SK-N-SH treated with all-trans-retinoic acid at 6 μM for 48 hours (cell line): ENCODE measurements at regions not wholly inside any gene's neighbourhood (a gene's known extent, or its start where the extent isn't known, plus 50 kb on each side); places are given as distances from the start of the nearest gene placed in this dataset.

Experiments
- POU6F1 ChIP-seq: fragments of 250-450 bp; sonication (Bioruptor Pico); IDR thresholded peaks from 2 replicates; pipeline ENCODE4 v1.8.0; 2021; ENCODE audit warnings: low read depth, mild to moderate bottlenecking, moderate library complexity, borderline replicate concordance
- TOX ChIP-seq: fragments of 250-450 bp; sonication (Bioruptor Pico); IDR thresholded peaks from 2 replicates; pipeline ENCODE4 v1.8.0; 2021; ENCODE audit warnings: mild to moderate bottlenecking, moderate library complexity, borderline replicate concordance
- ZNF8 ChIP-seq: fragments of 450-650 bp; formaldehyde crosslinking; IDR thresholded peaks from 2 replicates; pipeline ENCODE4 v1.5.0; 2020; ENCODE audit warnings: mild to moderate bottlenecking, moderate library complexity

- TF ChIP-seq POU6F1 (no peak), ZNF8 (CRISPR knock-in tag) (no peak), TOX (CRISPR knock-in tag) (no peak)
These were observed 1963.1 kb upstream of the TENM3 start for GRCh38 chr4:180280076-180280475.
